GM21786 (cell line): ENCODE measurements at regions not wholly inside any gene's neighbourhood (a gene's known extent, or its start where the extent isn't known, plus 50 kb on each side); places are given as distances from the start of the nearest gene placed in this dataset.
"Not testable (repeated sequence)": the region's sequence is repeated elsewhere in the genome, so short reads cannot be mapped to it uniquely, and the experiment has no call there.

Experiments
- ATAC-seq: cut with Tn5 transposase; IDR thresholded peaks from one replicate; pipeline ENCODE4 v1.9.1; 2021; ENCODE audit not compliant: unreplicated experiment

- no peak for ATAC-seq
Measured at GRCh38 chr15:96125721-96126415, 204.6 kb upstream of the NR2F2 start.

- no peak for ATAC-seq
Measured at GRCh38 chr15:96126859-96127258, 203.6 kb upstream of the NR2F2 start.

GRCh38 chr15:96130734-96131133 lies 199.8 kb upstream of the NR2F2 start:
- ATAC-seq = no peak

GRCh38 chr15:96132126-96132525 lies 198.4 kb upstream of the NR2F2 start:
- ATAC-seq = no peak

- no peak for ATAC-seq
Measured at GRCh38 chr15:96135166-96136093, 195.1 kb upstream of the NR2F2 start.

- no peak for ATAC-seq
Measured at GRCh38 chr15:96138985-96139384, 191.5 kb upstream of the NR2F2 start.

- ATAC-seq = no peak
Measured at GRCh38 chr15:96142498-96142897, 188.0 kb upstream of the NR2F2 start.

GRCh38 chr15:96144734-96145133 lies 185.8 kb upstream of the NR2F2 start:
- ATAC-seq = no peak

GRCh38 chr15:96146726-96147125 lies 183.8 kb upstream of the NR2F2 start:
- no peak for ATAC-seq

- ATAC-seq = no peak
Measured at GRCh38 chr15:96147267-96147666, 183.2 kb upstream of the NR2F2 start.

GRCh38 chr15:96150254-96150653 lies 180.2 kb upstream of the NR2F2 start:
- no peak for ATAC-seq

- ATAC-seq = not testable (repeated sequence)
Measured at GRCh38 chr15:96151749-96152148, 178.8 kb upstream of the NR2F2 start.

- ATAC-seq = no peak
Measured at GRCh38 chr15:96153929-96154328, 176.6 kb upstream of the NR2F2 start.

GRCh38 chr15:96158938-96159337 lies 171.6 kb upstream of the NR2F2 start:
- no peak for ATAC-seq

GRCh38 chr15:96160269-96160668 lies 170.2 kb upstream of the NR2F2 start:
- no peak for ATAC-seq

GRCh38 chr15:96160800-96161199 lies 169.7 kb upstream of the NR2F2 start:
- no peak for ATAC-seq

GRCh38 chr15:96162322-96162721 lies 168.2 kb upstream of the NR2F2 start:
- no peak for ATAC-seq

GRCh38 chr15:96165081-96165480 lies 165.4 kb upstream of the NR2F2 start:
- ATAC-seq = no peak

GRCh38 chr15:96165775-96166174 lies 164.7 kb upstream of the NR2F2 start:
- no peak for ATAC-seq

- no peak for ATAC-seq
Measured at GRCh38 chr15:96166223-96167200, 164.0 kb upstream of the NR2F2 start.

GRCh38 chr15:96170616-96170978 lies 159.9 kb upstream of the NR2F2 start:
- not testable (repeated sequence) for ATAC-seq
